ENCODE measurements at regions not wholly inside any gene's neighbourhood (a gene's known extent, or its start where the extent isn't known, plus 50 kb on each side); places are given as distances from the start of the nearest gene placed in this dataset.

GRCh38 chr10:23606456-23606855 is 167.6 kb downstream of the OTUD1 start:
- H3K36me3 ChIP-seq (ENCODE audit: control insufficient read depth, insufficient read depth, low read length): no peaks in the 10 kb centered on the region
- H3K4me3 ChIP-seq (replicated peaks; ENCODE audit: low read depth, low read length): no peak overlapping the region
- TF ChIP-seq CTCF (IDR thresholded peaks at IDR 0.05; ENCODE audit: insufficient read depth, low read length, poor library complexity, severe bottlenecking): no peak
- H3K27me3 ChIP-seq (replicated peaks; ENCODE audit: control insufficient read depth, insufficient read depth, low read length): no peaks in the 10 kb centered on the region
- no peak for DNase-seq (ENCODE audit: extremely low read depth, insufficient read length)

GRCh38 chr10:23608926-23609325 is 170.1 kb downstream of the OTUD1 start:
- no peak overlapping the region for H3K4me3 ChIP-seq (replicated peaks; ENCODE audit: low read depth, low read length)
- no peak for TF ChIP-seq CTCF (IDR thresholded peaks at IDR 0.05; ENCODE audit: insufficient read depth, low read length, poor library complexity, severe bottlenecking)
- DNase-seq (ENCODE audit: extremely low read depth, insufficient read length): no peak
- H3K36me3 ChIP-seq (ENCODE audit: control insufficient read depth, insufficient read depth, low read length): no peaks in the 10 kb centered on the region
- no peaks in the 10 kb centered on the region for H3K27me3 ChIP-seq (replicated peaks; ENCODE audit: control insufficient read depth, insufficient read depth, low read length)

- H3K36me3 ChIP-seq (ENCODE audit: control insufficient read depth, insufficient read depth, low read length): no peaks in the 10 kb centered on the region
- H3K27me3 ChIP-seq (replicated peaks; ENCODE audit: control insufficient read depth, insufficient read depth, low read length): no peaks in the 10 kb centered on the region
- TF ChIP-seq CTCF (IDR thresholded peaks at IDR 0.05; ENCODE audit: insufficient read depth, low read length, poor library complexity, severe bottlenecking): no peak
- DNase-seq (ENCODE audit: extremely low read depth, insufficient read length): no peak
- no peak overlapping the region for H3K4me3 ChIP-seq (replicated peaks; ENCODE audit: low read depth, low read length)
These were observed 171.9 kb downstream of the OTUD1 start for GRCh38 chr10:23610626-23611307.

DNA sequence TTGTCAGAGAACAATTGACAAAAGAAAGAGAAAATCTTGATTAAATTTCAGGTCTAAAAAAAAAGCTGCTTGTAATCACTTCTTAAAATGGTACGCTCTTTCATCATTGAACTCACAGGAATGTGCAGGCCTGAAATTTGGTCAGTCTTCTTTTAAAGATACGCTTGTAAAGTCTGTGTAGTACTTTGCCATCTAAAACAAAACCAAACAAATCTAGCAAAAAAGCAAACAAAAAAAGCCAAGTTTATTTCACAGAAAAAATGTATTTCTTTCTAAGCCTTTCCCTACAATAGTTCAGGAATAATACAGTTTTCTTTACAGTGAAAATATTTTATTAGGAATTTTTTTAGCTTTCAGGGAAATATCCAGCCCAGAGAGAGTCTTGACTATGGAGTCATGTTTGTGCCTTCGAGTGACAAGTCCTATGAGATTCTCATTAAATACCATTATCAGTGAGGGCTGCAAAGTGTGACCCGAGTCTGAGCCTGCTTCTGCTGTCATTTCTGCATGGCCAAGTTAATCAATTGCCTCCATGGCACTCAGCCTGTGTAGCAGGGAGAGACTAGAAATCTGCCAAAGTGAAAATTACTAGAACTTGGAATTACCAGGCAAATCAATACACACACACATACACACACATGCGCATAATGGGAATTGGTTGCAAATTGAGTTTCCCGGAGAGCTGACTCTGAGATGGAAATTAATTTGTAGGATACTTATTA is 172.6 kb downstream of the OTUD1 start:
- Histone ChIP-seq H3K4me3 (replicated peaks; ENCODE audit: low read depth, low read length) (no peak overlapping the region), H3K36me3 (ENCODE audit: control insufficient read depth, insufficient read depth, low read length) (no peaks in the 10 kb centered on the region), H3K27me3 (replicated peaks; ENCODE audit: control insufficient read depth, insufficient read depth, low read length) (no peaks in the 10 kb centered on the region)
- no peak for TF ChIP-seq CTCF (IDR thresholded peaks at IDR 0.05; ENCODE audit: insufficient read depth, low read length, poor library complexity, severe bottlenecking)
- DNase-seq (ENCODE audit: extremely low read depth, insufficient read length): no peak

DNA sequence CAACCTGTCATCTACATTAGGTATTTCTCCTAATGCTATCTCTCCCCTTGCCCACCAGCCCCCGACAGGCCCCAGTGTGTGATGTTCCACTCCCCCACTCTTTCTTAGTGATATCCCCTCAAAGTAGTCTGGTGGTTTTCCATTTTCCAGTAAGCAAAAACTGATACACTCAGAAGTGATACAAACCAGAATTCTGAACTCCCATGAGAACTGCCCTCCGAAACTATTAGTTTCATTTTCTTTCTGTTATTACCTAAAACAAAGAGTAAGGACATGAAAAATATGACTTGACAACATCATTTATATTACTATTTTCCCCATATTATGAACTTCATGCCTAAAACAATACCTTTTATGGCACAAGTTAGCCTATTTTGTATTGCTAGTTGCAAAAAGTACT is 175.0 kb downstream of the OTUD1 start:
- TF ChIP-seq CTCF (IDR thresholded peaks at IDR 0.05; ENCODE audit: insufficient read depth, low read length, poor library complexity, severe bottlenecking): no peak
- H3K36me3 ChIP-seq (ENCODE audit: control insufficient read depth, insufficient read depth, low read length): no peaks in the 10 kb centered on the region
- no peak for DNase-seq (ENCODE audit: extremely low read depth, insufficient read length)
- H3K4me3 ChIP-seq (replicated peaks; ENCODE audit: low read depth, low read length): no peak overlapping the region
- no peaks in the 10 kb centered on the region for H3K27me3 ChIP-seq (replicated peaks; ENCODE audit: control insufficient read depth, insufficient read depth, low read length)
